Mucosa of gallbladder (tissue), 1 donor: ENCODE measurements at regions not wholly inside any gene's neighbourhood (a gene's known extent, or its start where the extent isn't known, plus 50 kb on each side); places are given as distances from the start of the nearest gene placed in this dataset.
"Not testable (repeated sequence)": the region's sequence is repeated elsewhere in the genome, so short reads cannot be mapped to it uniquely, and the experiment has no call there.

Experiments used
- DNase-seq: peaks from one replicate; pipeline ENCODE4 v3.0.0-alpha.2; 2020; ENCODE audit warnings: low spot score
- donor health status: DM: no; HTN: no; CAD: no.

- no peak for DNase-seq
These were observed 1370.8 kb downstream of the GRIK2 start for GRCh38 chr6:102764317-102764716.

GRCh38 chr6:102763891-102764290 lies 1370.4 kb downstream of the GRIK2 start:
- DNase-seq, result no peak

GRCh38 chr6:102761872-102762271 lies 1368.4 kb downstream of the GRIK2 start:
- DNase-seq, result no peak

- no peak for DNase-seq
These were observed 1365.9 kb downstream of the GRIK2 start for GRCh38 chr6:102759415-102759814.

GRCh38 chr6:102758536-102758935 lies 1365.0 kb downstream of the GRIK2 start:
- DNase-seq, result not testable (repeated sequence)

- no peak for DNase-seq
These were observed 1355.9 kb downstream of the GRIK2 start for GRCh38 chr6:102749210-102749971.

GRCh38 chr6:102746941-102747340 lies 1353.4 kb downstream of the GRIK2 start:
- DNase-seq, result no peak

GRCh38 chr6:102742754-102743356 lies 1349.3 kb downstream of the GRIK2 start:
- no peak for DNase-seq

- DNase-seq, result no peak
These were observed 1348.5 kb downstream of the GRIK2 start for GRCh38 chr6:102742028-102742427.

GRCh38 chr6:102736941-102737368 lies 1343.4 kb downstream of the GRIK2 start:
- no peak for DNase-seq

- no peak for DNase-seq
These were observed 1339.4 kb downstream of the GRIK2 start for GRCh38 chr6:102732898-102733297.

- DNase-seq, result not testable (repeated sequence)
These were observed 1328.6 kb downstream of the GRIK2 start for GRCh38 chr6:102722086-102722485.

- no peak for DNase-seq
These were observed 1324.4 kb downstream of the GRIK2 start for GRCh38 chr6:102717737-102718456.

GRCh38 chr6:102717252-102717651 lies 1323.7 kb downstream of the GRIK2 start:
- no peak for DNase-seq

GRCh38 chr6:102701019-102701418 lies 1307.5 kb downstream of the GRIK2 start:
- no peak for DNase-seq

GRCh38 chr6:102686461-102686860 lies 1293.0 kb downstream of the GRIK2 start:
- no peak for DNase-seq

- DNase-seq, result no peak
These were observed 1286.9 kb downstream of the GRIK2 start for GRCh38 chr6:102680413-102680812.

- DNase-seq, result no peak
These were observed 1286.4 kb downstream of the GRIK2 start for GRCh38 chr6:102679865-102680264.

- DNase-seq, result no peak
These were observed 1283.7 kb downstream of the GRIK2 start for GRCh38 chr6:102677225-102677624.

- no peak for DNase-seq
These were observed 1277.2 kb downstream of the GRIK2 start for GRCh38 chr6:102670735-102671134.

- DNase-seq, result no peak
These were observed 1269.3 kb downstream of the GRIK2 start for GRCh38 chr6:102662851-102663250.

GRCh38 chr6:102660303-102660702 lies 1266.8 kb downstream of the GRIK2 start:
- no peak for DNase-seq

GRCh38 chr6:102655823-102656222 lies 1262.3 kb downstream of the GRIK2 start:
- DNase-seq, result no peak
